HG02610 (cell line): ENCODE measurements at regions not wholly inside any gene's neighbourhood (a gene's known extent, or its start where the extent isn't known, plus 50 kb on each side); places are given as distances from the start of the nearest gene placed in this dataset.

Experiments used
- ATAC-seq: cut with Tn5 transposase; IDR thresholded peaks from one replicate; pipeline ENCODE4 v1.9.1; 2021; ENCODE audit warnings: mild to moderate bottlenecking, moderate library complexity; ENCODE audit not compliant: unreplicated experiment

GRCh38 chr2:139850254-139850890 is 1070.2 kb upstream of the NXPH2 start:
- ATAC-seq = no peak

DNA sequence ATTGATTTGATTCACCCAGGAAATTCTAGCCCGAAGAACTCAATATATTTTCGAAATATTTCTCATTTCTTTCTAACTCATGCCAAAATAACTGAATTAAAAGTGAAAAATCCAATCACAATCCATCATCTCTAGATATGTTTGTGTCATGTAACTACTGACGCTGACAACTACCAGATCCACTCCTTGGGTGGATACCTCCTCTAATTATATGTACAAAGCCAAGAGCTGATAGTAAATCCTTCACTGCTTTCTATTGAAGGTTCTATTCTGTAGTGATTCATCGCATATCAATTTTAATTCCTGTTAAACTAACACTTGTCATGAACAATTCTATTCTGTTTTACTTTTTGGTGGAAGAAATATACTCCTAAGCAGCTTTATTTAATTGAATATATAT is 1056.6 kb upstream of the NXPH2 start:
- no peak for ATAC-seq

DNA sequence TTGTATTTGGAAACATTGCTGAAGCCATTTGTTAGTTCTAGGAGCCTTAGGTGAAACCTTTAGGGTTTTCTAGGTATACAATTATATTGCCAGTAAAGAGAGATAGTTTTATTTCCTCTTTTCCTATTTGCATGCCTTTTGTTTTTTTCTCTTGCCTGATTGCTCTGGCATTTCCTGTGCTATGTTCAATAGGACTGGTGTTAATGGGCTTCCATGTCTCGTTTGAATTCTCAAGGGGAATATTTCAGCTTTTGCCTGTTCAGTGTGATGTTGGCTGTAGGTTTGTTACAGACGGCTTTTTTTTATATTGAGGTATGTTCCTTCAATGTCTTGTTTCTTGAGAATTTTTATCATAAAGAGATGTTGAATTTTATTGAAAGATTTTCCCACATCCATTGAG is 1054.9 kb upstream of the NXPH2 start:
- ATAC-seq = no peak

GRCh38 chr2:139828011-139828410 is 1047.8 kb upstream of the NXPH2 start:
- ATAC-seq = no peak

- no peak for ATAC-seq
Observed at GRCh38 chr2:139825726-139826125, 1045.5 kb upstream of the NXPH2 start.

- ATAC-seq = no peak
Observed at GRCh38 chr2:139819273-139819796, 1039.1 kb upstream of the NXPH2 start.

DNA sequence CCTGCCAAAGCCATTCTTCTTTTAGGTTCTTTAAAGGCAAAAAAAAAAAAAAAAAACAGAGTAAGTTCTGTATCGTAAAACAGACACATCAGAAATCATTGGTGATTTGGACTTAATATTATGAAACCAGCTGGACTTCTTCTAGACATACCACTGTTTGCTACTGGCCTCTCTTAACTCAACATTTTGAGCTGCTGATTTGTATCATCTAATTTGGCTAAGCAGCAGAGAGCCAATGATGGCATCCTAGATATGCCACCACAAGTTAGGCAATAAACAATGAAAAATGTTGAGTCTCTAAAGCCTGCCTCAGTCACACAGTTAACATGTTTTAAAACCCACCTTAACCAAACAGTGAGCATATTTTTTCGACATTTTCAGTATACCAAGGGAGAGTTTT is 1034.3 kb upstream of the NXPH2 start:
- ATAC-seq = no peak

DNA sequence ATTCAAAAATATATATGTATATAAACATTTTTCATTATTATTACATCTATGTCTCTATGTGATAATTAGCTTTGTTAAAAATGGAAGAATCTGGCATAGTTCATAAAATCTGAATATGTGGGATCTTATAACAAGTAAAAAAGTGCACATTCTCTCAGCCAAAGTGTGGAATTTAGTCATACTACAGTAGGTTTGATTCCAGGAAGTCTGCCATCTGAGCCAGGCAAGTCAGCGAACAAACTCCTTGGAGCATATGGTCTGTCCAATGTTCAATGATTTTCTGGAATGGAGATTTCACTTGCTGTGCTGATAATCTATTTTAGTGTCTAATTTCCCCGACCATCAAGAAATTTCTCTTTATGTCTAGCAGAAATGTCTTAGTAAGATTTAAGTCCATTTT is 1033.2 kb upstream of the NXPH2 start:
- ATAC-seq = no peak

- ATAC-seq = no peak
Observed at GRCh38 chr2:139805441-139805840, 1025.3 kb upstream of the NXPH2 start.

- ATAC-seq = no peak
Observed at GRCh38 chr2:139798391-139798790, 1018.2 kb upstream of the NXPH2 start.

- ATAC-seq = no peak
Observed at GRCh38 chr2:139790807-139791752, 1010.9 kb upstream of the NXPH2 start.

GRCh38 chr2:139790136-139790535 is 1009.9 kb upstream of the NXPH2 start:
- ATAC-seq = no peak

- no peak for ATAC-seq
Observed at GRCh38 chr2:139778732-139779131, 998.5 kb upstream of the NXPH2 start.

DNA sequence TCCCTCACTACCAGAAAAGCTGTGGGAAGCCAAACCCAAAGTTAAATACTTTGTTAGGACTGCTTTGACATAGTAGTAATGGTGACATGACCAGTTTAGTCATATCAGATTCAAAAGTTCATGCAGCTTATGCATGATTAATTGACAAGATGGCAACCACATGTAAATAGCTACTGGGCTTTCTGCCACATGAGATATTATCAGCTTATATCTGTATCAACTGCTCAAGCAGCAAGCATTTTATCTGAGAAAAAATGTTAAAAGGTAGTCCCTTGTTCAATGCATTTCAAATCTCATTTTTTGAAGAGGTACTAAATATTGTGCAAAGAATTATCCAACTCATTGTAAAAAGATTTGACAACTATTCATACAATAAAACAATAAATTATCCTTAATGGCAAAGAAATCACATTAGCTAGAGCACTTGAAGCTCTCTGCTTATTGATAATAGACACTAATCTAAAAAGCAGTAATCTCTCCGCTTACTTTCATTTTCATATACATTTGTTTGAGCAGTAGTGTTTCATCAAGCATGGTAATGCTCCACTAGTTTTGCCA is 993.6 kb upstream of the NXPH2 start:
- ATAC-seq = no peak

DNA sequence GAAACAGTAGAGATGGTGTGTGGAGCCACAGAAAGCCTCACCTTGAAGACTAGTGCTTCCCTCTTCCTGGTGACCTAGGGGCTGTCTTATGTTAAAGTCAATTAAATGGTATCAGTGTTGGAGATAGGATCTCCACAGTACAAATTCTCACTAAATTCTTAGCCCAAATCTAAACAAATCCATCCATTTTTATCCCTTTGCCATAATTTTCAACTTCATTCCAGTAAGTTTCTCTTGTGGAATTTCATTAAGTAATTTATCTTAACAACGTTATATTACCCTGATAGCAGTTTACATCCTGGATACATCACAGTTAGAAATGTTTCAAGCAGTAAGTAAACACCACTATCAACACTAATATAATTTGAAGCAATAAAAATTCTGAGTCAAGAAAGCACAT is 989.4 kb upstream of the NXPH2 start:
- ATAC-seq = no peak

- ATAC-seq = no peak
Observed at GRCh38 chr2:139763705-139764104, 983.5 kb upstream of the NXPH2 start.

DNA sequence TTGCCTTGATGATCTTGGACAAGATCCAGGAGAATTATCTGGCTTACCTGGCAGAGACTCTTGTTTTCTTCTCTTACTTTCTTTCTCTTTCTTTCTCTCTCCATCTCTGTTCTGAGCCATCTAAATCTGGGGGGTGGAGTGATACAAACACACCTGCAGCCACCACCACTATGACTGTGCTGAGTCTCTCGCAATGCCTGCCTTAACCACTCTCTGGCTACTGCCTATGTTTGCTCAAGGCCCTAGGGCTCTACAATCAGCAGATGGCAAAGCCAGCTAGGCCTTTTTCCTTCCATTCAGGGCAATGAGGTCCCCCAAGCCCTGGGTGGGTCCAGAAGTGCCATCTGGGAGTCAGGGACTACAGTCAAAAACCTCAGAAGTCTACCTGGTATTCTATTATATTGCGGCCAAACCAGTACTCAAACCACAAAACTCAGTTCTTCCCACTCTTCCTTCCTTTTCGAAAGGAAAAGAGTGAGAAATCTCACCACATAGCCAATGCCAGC is 978.9 kb upstream of the NXPH2 start:
- no peak for ATAC-seq

DNA sequence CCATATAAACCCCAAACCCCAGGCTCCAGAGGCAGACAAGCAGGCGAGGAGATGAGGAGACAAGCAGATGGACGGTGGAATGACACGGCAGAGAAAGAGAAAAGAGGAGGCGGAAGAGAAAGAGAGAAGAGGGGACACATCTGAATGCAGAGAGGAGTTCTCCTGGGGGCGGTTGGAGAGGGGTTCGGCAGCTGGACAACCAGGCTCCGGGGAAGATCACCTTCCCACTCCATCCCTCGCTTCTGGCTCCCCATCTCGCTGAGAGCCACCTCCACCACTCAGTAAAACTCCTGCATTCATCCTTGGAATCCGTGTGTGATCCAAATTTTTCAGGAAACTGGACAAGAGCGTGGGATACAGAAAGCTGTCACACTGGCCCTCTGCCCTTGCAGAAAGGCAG is 966.7 kb upstream of the NXPH2 start:
- no peak for ATAC-seq

DNA sequence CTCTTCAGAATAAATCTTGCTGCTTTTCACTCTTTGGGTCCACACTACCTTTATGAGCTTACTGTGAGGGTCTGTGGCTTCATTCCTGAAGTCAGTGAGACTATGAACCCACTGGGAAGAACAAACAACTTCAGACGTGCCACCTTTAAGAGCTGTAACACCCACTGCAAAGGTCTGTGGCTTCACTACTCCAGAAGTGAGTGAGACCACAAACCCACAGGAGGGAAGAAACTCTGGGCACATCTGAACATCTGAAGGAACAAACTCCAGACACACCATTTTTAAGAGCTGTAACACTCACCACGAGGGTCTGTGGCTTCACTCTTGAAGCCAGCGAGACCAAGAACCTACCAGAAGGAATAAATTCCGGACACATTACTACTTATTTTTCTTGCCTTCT is 964.1 kb upstream of the NXPH2 start:
- no peak for ATAC-seq

DNA sequence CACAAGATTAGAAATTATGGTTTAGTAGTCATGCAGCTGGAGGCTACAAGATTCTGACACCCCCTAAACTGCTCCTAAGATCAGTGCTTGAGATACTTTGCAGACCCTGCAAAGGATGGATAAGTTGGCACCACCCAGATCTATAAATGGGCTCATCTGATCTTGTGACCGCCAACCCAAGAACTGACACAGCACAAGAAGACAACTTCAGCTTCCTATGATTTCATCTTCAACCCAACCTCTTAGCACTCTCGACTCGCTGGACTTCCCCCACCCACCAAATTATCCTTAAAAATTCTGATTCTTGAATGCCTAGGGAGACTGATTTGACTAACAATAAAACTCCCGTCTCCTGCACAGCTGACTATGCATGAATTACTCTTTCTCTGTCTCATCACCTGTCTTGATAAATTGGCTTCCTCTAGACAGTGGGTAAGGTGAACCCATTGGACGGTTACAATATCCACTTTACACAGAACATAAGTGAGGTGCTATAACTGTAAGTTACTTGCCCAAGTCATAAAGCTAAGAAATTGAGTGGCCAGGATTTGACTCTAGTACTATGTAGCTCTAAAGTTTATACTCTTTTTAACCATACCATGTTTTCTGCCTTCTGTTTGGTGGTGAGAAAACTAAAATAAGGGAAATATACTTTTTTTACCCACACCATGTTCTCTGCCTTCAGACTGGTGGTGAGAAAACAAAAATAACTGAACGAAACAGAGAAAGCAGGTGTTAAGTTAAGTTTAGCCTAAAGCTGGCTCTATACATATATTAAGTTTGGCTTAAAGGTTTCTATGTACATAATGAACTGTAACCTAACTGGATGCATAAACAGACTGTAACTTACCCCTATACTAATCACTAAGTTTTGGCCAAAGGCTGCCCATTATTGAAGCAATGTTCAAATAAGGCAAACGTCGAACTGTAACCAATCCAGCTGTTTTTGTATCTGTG is 962.3 kb upstream of the NXPH2 start:
- no peak for ATAC-seq
